ENCODE measurements at regions not wholly inside any gene's neighbourhood (a gene's known extent, or its start where the extent isn't known, plus 50 kb on each side); places are given as distances from the start of the nearest gene placed in this dataset.
"Not testable (repeated sequence)": the region's sequence is repeated elsewhere in the genome, so short reads cannot be mapped to it uniquely, and the experiment has no call there.

DNA sequence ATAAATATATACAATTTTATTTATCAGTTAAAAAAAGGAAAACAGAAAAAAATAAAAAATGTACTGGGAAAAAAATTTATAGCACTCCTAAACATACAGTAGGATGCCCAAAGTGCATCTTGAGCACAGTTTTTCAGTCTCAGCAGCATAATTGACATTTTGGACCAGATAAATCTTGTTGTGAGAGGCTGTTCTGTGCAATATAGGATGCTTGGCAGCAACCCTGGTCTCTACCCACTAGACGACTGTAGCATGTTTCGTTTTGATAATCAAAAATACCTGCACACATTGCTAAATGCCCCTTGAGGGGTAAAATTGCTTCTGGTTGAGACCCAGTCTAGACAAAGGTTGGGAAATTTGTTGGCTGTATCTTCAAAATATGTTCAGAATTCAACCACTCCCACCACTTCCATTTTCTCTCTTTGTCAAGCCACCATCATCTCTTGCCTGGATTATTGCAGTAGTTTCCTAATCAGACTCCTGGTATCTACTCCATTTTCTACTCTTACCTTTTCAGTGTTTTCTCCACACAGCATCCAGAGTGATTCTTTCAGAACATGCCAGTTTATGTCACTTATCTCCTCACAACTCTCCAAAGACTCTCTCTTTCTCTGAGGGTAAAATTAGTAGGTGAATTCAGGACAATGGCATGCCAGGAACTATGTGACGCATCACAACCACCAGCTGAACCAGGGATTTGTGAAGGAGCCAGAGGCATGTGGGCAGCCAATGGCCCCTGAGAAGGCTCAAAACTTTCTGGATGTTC is 91.4 kb downstream of the GPR85 start:
- H3K9me3 Mint-ChIP-seq, result no peaks in the 10 kb centered on the region
- no peak for DNase-seq
- POLR2A ChIA-PET, result no interaction called here
- peaks cover 15 to 24% (median 18%) of the 10 kb centered on the region in 5 donors for H3K27me3 Mint-ChIP-seq
- no peak for ATAC-seq
- no peak overlapping the region for H3K4me3 Mint-ChIP-seq
- H3K27ac Mint-ChIP-seq, result no peak overlapping the region
- H3K4me1 Mint-ChIP-seq, result peaks cover 0 to 2% (median 0%) of the 10 kb centered on the region in 4 donors
- no peaks in the 10 kb centered on the region for H3K36me3 Mint-ChIP-seq

DNA sequence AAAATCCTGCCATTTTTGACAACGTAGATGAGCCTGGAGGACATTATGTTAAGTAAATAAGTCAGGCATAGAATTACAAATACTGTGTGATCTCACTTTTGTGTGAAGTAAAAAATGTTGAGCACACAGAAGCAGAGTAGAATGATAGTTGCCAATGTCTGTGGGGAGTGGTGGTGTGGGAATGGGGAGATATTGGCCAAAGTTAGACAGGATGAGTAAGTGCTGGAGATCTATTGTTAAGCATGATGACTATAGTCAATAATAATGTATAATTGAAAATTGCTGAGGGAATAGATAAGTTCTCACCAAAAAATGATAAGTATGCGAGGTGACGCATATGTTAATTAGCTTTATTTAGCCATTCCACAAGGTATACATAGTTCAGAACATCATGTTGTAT is 92.0 kb downstream of the GPR85 start:
- peaks cover 0 to 2% (median 0%) of the 10 kb centered on the region in 4 donors for H3K4me1 Mint-ChIP-seq
- peaks cover 14 to 23% (median 19%) of the 10 kb centered on the region in 5 donors for H3K27me3 Mint-ChIP-seq
- no peaks in the 10 kb centered on the region for H3K9me3 Mint-ChIP-seq
- H3K4me3 Mint-ChIP-seq, result no peak overlapping the region
- H3K27ac Mint-ChIP-seq, result no peak overlapping the region
- no peak for ATAC-seq
- POLR2A ChIA-PET, result no interaction called here
- H3K36me3 Mint-ChIP-seq, result no peaks in the 10 kb centered on the region
- no peak for DNase-seq

DNA sequence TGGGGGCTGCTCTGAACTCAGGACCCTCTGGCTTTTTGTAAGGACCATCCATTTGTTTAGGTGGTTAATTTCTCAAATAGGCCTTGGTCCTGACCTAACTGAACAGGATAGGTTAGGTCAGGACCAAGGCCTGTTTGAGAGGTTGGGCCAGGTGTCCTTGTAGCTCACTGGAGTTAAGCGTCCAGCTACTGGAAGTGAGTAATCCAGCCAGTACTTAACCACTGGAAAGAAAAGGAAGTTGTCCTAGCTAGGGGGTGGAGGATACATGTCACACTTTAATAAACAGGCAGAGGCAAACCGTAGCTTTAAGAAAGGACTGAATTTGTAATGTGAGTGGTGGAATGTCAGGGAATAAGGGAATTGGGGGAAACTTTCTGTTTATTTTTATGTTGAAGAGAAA is 96.0 kb downstream of the GPR85 start:
- Mint-ChIP-seq H3K27ac (no peak overlapping the region), H3K4me1 (peaks cover 0 to 2% (median 0%) of the 10 kb centered on the region in 4 donors), H3K9me3 (no peaks in the 10 kb centered on the region), H3K27me3 (peaks cover 13 to 41% (median 20%) of the 10 kb centered on the region in 5 donors), H3K36me3 (no peaks in the 10 kb centered on the region), H3K4me3 (no peak overlapping the region)
- ATAC-seq, result no peak
- no peak for DNase-seq
- POLR2A ChIA-PET, result no interaction called here

DNA sequence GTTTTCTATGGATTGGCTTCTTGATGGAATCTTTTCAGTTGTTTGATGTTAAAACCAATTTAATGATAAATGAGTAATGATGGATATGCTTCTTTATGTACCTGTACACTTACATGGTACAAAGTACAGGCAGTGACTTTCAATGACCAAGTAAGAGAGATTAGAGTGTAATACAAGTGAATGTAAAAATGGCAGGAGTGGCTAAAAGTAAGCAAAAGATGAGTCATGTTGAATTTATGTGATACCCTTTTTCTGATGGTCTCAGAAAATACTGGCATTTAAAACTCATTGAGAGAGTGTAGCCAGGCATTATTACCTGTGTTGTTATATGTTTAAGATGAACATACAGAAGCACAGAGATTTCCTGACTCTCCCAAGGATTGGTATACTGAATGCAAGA is 97.1 kb downstream of the GPR85 start:
- H3K36me3 Mint-ChIP-seq, result no peaks in the 10 kb centered on the region
- peaks cover 0 to 2% (median 0%) of the 10 kb centered on the region in 4 donors for H3K4me1 Mint-ChIP-seq
- no peaks in the 10 kb centered on the region for H3K9me3 Mint-ChIP-seq
- peaks cover 13 to 41% (median 20%) of the 10 kb centered on the region in 5 donors for H3K27me3 Mint-ChIP-seq
- no peak overlapping the region for H3K4me3 Mint-ChIP-seq
- H3K27ac Mint-ChIP-seq, result no peak overlapping the region
- ATAC-seq, result no peak
- POLR2A ChIA-PET, result no interaction called here
- no peak for DNase-seq

DNA sequence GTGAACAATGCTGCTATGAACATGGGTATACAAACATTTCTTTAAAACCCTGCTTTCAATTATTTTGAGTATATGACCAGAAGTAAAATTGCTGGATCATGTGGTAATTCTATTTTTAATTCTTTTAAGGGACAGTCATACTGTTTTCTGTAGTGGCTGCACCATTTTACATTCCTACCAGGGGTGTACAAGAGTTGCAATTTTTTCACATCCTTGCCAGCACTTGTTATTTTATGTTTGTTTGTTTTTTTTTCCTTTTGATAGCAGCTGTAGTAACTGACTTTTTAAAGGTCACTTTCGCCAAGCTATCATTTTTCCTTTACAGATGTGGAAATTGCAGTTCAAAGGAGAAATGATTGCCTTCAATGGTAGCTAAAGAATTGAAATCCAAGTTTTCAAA is 99.5 kb downstream of the GPR85 start:
- Mint-ChIP-seq H3K9me3 (no peaks in the 10 kb centered on the region), H3K27ac (no peak overlapping the region), H3K4me1 (peaks cover 0 to 5% (median under 1%) of the 10 kb centered on the region in 4 donors), H3K27me3 (peaks cover 6 to 31% (median 13%) of the 10 kb centered on the region in 5 donors), H3K36me3 (no peaks in the 10 kb centered on the region), H3K4me3 (no peak overlapping the region)
- DNase-seq, result no peak
- POLR2A ChIA-PET, result no interaction called here
- ATAC-seq, result no peak

DNA sequence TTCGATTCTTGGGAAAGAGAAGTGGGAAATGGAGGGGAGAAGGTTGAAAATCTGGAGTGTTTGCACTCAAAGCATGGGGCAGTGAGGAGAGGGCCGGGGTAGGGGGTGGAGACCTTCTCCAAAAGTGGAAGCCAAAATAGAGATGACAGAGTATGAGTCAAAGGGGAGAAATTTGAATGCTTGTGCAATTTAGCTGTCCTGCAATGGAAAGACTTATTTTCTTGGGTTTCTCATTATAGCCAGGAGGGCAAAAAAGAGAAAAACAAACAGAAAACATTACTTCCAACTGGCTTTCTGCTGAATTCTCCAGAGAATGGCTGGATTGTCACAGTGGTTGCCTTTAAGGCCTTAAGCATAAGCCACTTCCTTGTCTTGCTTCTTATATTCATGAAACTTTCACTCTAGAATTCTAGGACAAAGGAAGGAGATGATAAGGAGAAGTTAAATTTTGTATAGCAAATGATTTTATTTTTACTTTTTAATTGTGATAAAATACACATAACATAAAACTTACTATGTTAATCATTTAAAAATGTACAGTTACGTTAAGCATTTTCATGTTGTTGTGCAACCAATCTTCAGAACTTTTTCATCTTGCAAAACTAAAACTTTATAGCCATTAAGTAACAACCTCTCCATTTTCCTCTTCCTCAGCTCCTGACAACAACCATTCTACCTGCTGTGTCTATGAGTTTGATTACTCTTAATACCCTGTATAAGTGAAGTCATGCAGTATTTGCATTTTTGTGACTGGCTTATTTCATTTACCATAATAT is 100.2 kb downstream of the GPR85 start:
- Mint-ChIP-seq H3K36me3 (no peaks in the 10 kb centered on the region), H3K9me3 (no peaks in the 10 kb centered on the region), H3K27ac (no peak overlapping the region), H3K4me1 (peaks cover 0 to 5% (median under 1%) of the 10 kb centered on the region in 4 donors), H3K27me3 (peaks cover 6 to 31% (median 10%) of the 10 kb centered on the region in 5 donors), H3K4me3 (no peak overlapping the region)
- POLR2A ChIA-PET, result no interaction called here
- ATAC-seq (no peak), DNase-seq (no peak)

DNA sequence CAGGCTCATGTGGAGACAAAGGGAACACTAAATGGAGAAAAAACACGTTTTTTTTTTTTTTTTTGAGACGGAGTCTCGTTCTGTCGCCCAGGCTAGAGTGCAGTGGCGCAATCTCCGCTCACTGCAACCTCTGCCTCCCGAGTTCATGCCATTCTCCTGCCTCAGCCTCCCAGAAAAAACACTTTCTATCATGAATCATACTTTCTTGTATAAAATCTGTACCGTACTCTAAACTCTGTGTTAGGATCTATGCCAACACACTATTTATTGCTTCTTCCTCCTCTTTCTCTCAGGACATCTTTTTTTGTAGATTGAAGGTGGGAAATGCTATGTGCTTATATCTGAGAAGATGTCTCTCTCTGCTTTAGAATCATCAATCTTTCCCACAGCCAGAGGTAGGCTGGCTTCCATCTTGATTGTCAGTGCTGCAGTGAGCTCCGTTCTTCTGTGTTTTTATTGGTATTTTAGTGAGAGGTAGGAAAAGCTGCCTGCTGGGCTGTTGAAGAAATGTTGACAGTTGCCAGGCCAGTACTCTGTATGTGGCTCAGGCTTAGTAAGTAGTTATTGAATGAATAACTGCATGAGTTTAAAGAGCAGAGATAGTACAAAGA is 101.1 kb downstream of the GPR85 start:
- ATAC-seq (no peak), DNase-seq (no peak)
- Mint-ChIP-seq H3K27ac (no peak overlapping the region), H3K4me3 (no peak overlapping the region), H3K4me1 (peaks cover 0 to 5% (median 0%) of the 10 kb centered on the region in 4 donors), H3K9me3 (no peaks in the 10 kb centered on the region), H3K27me3 (peaks cover 8 to 25% (median 10%) of the 10 kb centered on the region in 5 donors), H3K36me3 (no peaks in the 10 kb centered on the region)
- POLR2A ChIA-PET, result no interaction called here

DNA sequence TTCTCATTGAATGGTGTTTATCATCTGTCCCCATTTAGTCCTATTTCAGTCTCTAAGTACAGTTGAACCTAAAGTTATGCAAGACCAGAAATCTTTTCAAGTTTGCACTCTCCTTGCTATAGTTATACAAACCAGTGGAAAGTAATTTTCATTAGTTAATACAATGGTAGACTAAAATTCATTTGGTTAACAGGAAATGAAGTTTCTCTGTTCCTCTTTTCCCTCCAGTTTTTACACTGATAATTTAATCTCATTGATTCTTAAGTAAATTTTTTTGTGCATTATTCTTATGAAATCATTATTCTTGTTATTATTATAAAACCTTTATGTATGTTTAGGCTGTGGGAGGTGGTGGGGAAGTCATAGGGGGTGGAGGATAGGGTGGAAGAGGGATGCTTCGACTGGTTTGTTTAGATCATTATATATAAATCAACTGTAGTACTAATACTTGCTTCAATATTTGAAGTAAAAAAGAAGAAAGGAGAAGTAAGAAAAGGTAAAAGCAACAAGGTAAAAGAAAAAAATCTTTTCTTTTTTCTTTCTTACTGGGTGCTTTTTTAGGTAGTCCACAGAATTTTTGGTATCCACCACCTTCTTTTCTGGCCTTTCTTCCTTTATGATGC is 104.1 kb downstream of the GPR85 start:
- Mint-ChIP-seq H3K27ac (no peak overlapping the region), H3K4me1 (peaks cover 0 to 5% (median 0%) of the 10 kb centered on the region in 4 donors), H3K27me3 (peaks cover 2 to 7% (median 6%) of the 10 kb centered on the region in 5 donors), H3K4me3 (no peak overlapping the region), H3K9me3 (no peaks in the 10 kb centered on the region), H3K36me3 (no peaks in the 10 kb centered on the region)
- POLR2A ChIA-PET, result no interaction called here
- no peak for DNase-seq
- ATAC-seq, result no peak

DNA sequence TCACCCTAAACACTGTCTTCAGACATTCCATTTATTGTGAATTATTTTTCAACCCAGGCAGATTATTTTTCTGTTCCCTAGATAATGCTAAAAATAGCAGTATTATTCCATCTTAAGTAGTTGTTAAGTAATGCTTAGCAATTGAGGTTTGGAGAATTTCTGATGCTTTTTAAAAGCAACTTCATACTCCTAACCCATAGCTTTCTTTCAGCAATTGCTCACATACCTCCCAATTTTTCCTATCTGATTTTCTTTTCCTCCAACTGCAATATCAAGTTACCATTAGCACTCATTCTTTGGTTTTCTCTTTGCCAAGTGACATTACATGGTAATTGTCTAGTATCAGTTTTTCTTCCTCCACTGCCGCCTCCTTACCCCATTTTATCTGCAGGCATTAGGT is 104.7 kb downstream of the GPR85 start:
- no peak for DNase-seq
- Mint-ChIP-seq H3K27ac (peak overlapping the region in 1 of 10 donors; percentile 18), H3K36me3 (no peaks in the 10 kb centered on the region), H3K27me3 (peaks cover 0 to 3% (median 3%) of the 10 kb centered on the region in 5 donors), H3K9me3 (no peaks in the 10 kb centered on the region), H3K4me3 (no peak overlapping the region), H3K4me1 (peaks cover 0 to 5% (median 0%) of the 10 kb centered on the region in 4 donors)
- POLR2A ChIA-PET, result no interaction called here
- ATAC-seq, result no peak

DNA sequence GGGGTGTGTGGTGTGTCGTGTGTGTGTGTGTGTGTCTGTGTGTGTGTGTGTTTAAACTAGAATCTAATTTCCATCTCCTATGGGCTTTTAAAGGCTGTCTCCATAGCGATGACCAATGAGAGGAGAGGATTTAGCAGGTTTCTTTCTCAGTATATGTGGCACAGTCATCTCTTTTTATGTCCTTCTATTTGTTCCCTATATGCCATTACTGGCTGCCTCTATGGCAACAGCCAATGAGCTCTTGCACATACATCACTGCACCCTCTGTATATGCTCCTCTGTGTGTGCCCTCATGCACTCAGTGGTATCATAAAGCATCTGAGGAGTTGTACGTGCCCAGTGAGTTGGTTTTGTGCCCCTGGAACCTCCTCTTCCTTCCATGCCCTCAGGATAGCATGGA is 107.6 kb downstream of the GPR85 start:
- H3K9me3 Mint-ChIP-seq, H3K4me1 Mint-ChIP-seq, H3K36me3 Mint-ChIP-seq, POLR2A ChIA-PET, H3K27ac Mint-ChIP-seq, ATAC-seq, H3K4me3 Mint-ChIP-seq, H3K27me3 Mint-ChIP-seq, DNase-seq: not testable (repeated sequence)

DNA sequence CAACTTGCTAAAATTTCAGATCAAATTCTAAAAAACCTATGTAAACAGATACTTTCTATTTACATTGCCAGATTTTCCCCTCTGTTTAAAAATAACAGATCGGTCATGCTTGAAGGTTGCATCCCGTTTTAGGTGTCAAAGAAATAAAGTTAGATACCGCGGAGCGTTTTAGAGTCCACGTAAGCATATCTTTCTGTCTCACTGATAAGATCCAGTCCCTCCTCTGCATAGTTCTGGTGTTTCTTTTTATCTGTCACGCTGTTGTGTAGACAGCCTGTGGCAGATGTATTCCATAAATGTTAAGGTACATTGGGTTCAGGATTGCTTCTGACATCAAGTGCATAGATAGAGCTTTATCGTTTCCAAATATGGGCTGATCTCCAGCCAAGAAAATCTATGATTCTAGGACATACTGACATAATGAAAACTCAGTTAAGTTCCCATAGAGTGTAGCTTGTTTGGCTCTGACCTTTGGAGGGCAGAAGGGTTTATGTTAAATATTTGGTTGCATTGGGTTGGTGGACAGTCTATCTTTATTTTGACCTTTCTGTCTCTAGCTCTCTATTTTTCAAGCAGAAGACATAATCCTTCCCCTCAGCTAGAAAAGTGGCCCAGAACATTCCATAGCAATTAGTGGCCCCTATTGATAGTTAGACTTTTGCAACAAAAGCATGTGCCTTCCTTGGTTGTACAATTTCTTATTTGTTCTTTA is 109.2 kb downstream of the GPR85 start:
- POLR2A ChIA-PET, H3K9me3 Mint-ChIP-seq, ATAC-seq, H3K4me3 Mint-ChIP-seq, DNase-seq, H3K4me1 Mint-ChIP-seq, H3K27ac Mint-ChIP-seq, H3K36me3 Mint-ChIP-seq: not testable (repeated sequence)
- peaks cover 8 to 12% (median 12%) of the 10 kb centered on the region in 5 donors for H3K27me3 Mint-ChIP-seq

DNA sequence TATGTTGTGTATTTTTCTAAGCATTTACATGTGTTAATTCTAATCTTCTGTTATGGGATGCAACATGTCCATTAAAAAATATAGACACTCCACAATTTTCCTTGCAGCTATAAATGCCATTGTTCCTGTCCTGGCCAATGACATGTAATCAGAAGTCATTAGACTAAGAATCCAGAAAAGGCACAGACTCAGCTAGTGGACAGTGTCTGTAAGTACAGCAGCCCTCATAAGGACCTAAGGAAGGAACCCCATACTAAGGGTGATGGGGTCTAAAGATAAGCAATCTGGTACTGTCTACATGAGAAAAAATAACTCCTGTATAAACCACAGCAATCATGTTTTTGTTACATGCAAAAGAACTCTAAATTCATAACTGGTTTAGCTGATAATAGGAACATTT is 115.9 kb downstream of the GPR85 start:
- DNase-seq (no peak), ATAC-seq (peak in 1 of 2 donors; percentile 38)
- Mint-ChIP-seq H3K9me3 (peaks cover 0 to 6% (median 0%) of the 10 kb centered on the region in 9 donors), H3K27ac (no peak overlapping the region), H3K4me1 (no peaks in the 10 kb centered on the region), H3K4me3 (no peak overlapping the region), H3K36me3 (peaks cover 0 to 7% (median 0%) of the 10 kb centered on the region in 3 donors), H3K27me3 (peaks cover 11 to 29% (median 18%) of the 10 kb centered on the region in 5 donors)
- POLR2A ChIA-PET, result no interaction called here
